Fibroblast of lung (primary cell): ENCODE measurements at regions not wholly inside any gene's neighbourhood (a gene's known extent, or its start where the extent isn't known, plus 50 kb on each side); places are given as distances from the start of the nearest gene placed in this dataset.
A peak's percentile ranks its signal among the peaks of the same experiment; 100 is the strongest.
"Not testable (repeated sequence)": the region's sequence is repeated elsewhere in the genome, so short reads cannot be mapped to it uniquely, and the experiment has no call there.

ENCODE experiments used
- DNase-seq, 2 donors: peaks; one replicate each; pipeline versions ENCODE4 v3.0.0 to v3.0.0-alpha.2; 2010; ENCODE audit warnings: low read depth in 2 of 2
- H2AFZ ChIP-seq: 2 replicates; pipeline ENCODE4 v1.5.1; 2012; ENCODE audit warnings: low read length, control low read depth, inconsistent platforms
- H3K27ac ChIP-seq: 2 replicates; pipeline ENCODE4 v1.5.1; 2011; ENCODE audit warnings: low read length, control low read depth; ENCODE audit not compliant: insufficient read depth
- H3K27me3 ChIP-seq: 2 replicates; pipeline ENCODE4 v1.5.1; 2011; ENCODE audit warnings: mild to moderate bottlenecking, low read length; ENCODE audit not compliant: control insufficient read depth, insufficient read depth
- H3K36me3 ChIP-seq: 2 replicates; pipeline ENCODE4 v1.5.1; 2011; ENCODE audit warnings: low read length; ENCODE audit not compliant: control insufficient read depth, insufficient read depth
- H3K4me1 ChIP-seq: 2 replicates; pipeline ENCODE4 v1.5.1; 2011; ENCODE audit warnings: low read length; ENCODE audit not compliant: control insufficient read depth, insufficient read depth; ENCODE audit errors: extremely low read depth
- H3K4me2 ChIP-seq: 2 replicates; pipeline ENCODE4 v1.5.1; 2011; ENCODE audit warnings: low read length, control low read depth; ENCODE audit not compliant: insufficient read depth; ENCODE audit errors: extremely low read depth
- H3K4me3 ChIP-seq, 4 experiments: fragments of 200-600 bp in 1 of 4; sonication (generic) in 1 of 4; replicated peaks in 1 of 4; 2 replicates each; pipeline ENCODE4 v1.5.1; 2011 to 2016; ENCODE audit warnings: low read length in 4 of 4, low read depth in 3 of 4, mild to moderate bottlenecking in 3 of 4, control low read depth in 2 of 4, inconsistent platforms in 1 of 4, mixed read lengths in 1 of 4; ENCODE audit not compliant: insufficient read depth in 1 of 4; ENCODE audit errors: control extremely low read depth in 1 of 4
- H3K79me2 ChIP-seq: 2 replicates; pipeline ENCODE4 v1.5.1; 2012; ENCODE audit warnings: mild to moderate bottlenecking, low read length, inconsistent platforms; ENCODE audit not compliant: control insufficient read depth, insufficient read depth
- H3K9ac ChIP-seq: 2 replicates; pipeline ENCODE4 v1.5.1; 2011; ENCODE audit warnings: mild to moderate bottlenecking, low read length, control low read depth; ENCODE audit not compliant: insufficient read depth
- H3K9me3 ChIP-seq: 2 replicates; pipeline ENCODE4 v1.5.1; 2012; ENCODE audit warnings: low read depth, low read length; ENCODE audit not compliant: control insufficient read depth, insufficient read depth
- H4K20me1 ChIP-seq: 2 replicates; pipeline ENCODE4 v1.5.1; 2011; ENCODE audit warnings: low read length; ENCODE audit not compliant: control insufficient read depth, insufficient read depth; ENCODE audit errors: extremely low read depth
- CTCF ChIP-seq, 2 donors: IDR thresholded peaks in 1 of 2; conservative IDR thresholded peaks in 1 of 2; 1 replicate in 1 of 2; 2 replicates in 1 of 2; pipeline ENCODE4 v1.5.1; 2011 to 2012; ENCODE audit warnings: low read length in 2 of 2, control low read depth in 1 of 2, inconsistent platforms in 1 of 2, low read depth in 1 of 2, mild to moderate bottlenecking in 1 of 2
- EZH2 ChIP-seq: IDR thresholded peaks from 2 replicates; pipeline ENCODE4 v1.5.1; 2012; ENCODE audit warnings: low read length, control low read depth, mild to moderate bottlenecking; ENCODE audit errors: missing control alignments

DNA sequence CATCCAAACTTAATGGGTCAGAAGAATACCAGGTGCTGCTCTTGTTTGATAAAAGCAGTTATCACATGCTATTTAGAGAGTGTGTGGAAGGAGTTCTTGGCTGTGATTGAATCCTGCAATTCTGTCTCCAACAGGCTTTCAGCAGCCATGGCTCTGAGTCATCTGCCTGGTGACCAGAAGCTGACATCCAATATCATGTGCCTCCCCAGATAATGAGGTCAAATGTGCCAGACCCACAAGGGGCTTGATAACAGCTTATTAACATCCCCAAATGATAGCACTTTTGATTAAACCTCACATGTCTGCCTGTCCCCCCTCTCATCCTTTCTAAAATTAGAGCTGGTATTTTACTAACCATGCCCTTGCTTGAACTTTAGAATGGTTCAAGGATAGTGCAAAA is 175.7 kb upstream of the PLN start:
- H2AFZ ChIP-seq: no peak overlapping the region
- H4K20me1 ChIP-seq: no peaks in the 10 kb centered on the region
- H3K79me2 ChIP-seq: no peaks in the 10 kb centered on the region
- DNase-seq: peak; percentile 63 to 67
- no peaks in the 10 kb centered on the region for H3K27me3 ChIP-seq
- no peak overlapping the region for H3K4me3 ChIP-seq
- no peaks in the 10 kb centered on the region for H3K9me3 ChIP-seq
- no peaks in the 10 kb centered on the region for H3K36me3 ChIP-seq
- no peak overlapping the region for H3K9ac ChIP-seq
- TF ChIP-seq CTCF (conservative IDR thresholded peaks at IDR 0.05 in 1 of 2, IDR thresholded peaks at IDR 0.05 in 1 of 2; ENCODE audit: low read depth in 1 of 2, low read length in 2 of 2): no peak
- TF ChIP-seq EZH2: no peak
- no peak overlapping the region for H3K4me2 ChIP-seq
- no peaks in the 10 kb centered on the region for H3K4me1 ChIP-seq
- H3K27ac ChIP-seq: no peak overlapping the region

DNA sequence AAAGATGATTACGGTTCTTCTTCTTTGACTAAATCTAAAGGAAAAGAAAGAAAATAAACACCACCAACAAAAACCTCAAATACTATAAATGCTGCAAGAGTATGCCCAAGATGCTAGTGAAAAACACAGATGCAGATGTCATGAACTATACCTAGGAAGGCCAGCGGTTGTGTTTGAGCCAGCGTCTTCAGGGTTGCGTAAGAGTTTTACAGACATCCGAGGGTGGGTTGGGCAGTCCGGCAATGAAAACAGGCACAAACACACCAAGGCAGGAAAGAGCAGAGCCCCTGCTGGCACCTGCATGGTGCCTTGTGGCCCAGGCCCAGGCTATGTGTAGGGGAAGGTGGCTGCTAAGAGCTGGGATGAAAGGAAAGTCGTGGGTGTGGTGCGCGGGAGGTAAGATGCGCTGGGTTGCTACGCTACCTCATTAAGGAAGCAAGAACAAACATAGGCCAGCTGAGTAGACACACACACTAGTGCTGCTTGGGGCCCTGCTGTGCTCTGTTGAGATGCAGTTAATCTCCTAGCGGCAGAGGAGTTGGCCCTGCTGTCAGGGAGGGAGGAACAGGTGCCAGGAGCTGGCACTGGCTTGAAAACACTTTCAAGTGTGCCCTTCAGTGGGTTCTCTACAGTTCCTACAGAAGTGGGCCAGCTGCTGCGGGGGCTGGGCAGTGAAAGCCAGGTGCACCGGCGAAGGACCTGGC is 170.2 kb upstream of the PLN start:
- Histone ChIP-seq H3K4me1 (no peaks in the 10 kb centered on the region), H2AFZ (no peak overlapping the region), H3K4me3 (no peak overlapping the region), H3K9me3 (no peaks in the 10 kb centered on the region), H3K27me3 (no peaks in the 10 kb centered on the region), H3K27ac (no peak overlapping the region), H4K20me1 (no peaks in the 10 kb centered on the region), H3K9ac (no peak overlapping the region), H3K4me2 (no peak overlapping the region), H3K36me3 (no peaks in the 10 kb centered on the region), H3K79me2 (no peaks in the 10 kb centered on the region)
- DNase-seq: no peak
- TF ChIP-seq CTCF (conservative IDR thresholded peaks at IDR 0.05 in 1 of 2, IDR thresholded peaks at IDR 0.05 in 1 of 2; ENCODE audit: low read depth in 1 of 2, low read length in 2 of 2): no peak
- TF ChIP-seq EZH2: no peak

- not testable (repeated sequence) for H3K9me3 ChIP-seq
These were observed 167.5 kb upstream of the PLN start for GRCh38 chr6:118380620-118381019.

More at GRCh38 chr6:118380620-118381019, 167.5 kb upstream of the PLN start:
- not testable (repeated sequence) for H3K79me2 ChIP-seq, H3K36me3 ChIP-seq, H3K4me2 ChIP-seq, H3K4me1 ChIP-seq, H3K9ac ChIP-seq, H3K27ac ChIP-seq, H2AFZ ChIP-seq, H3K4me3 ChIP-seq, H3K27me3 ChIP-seq, H4K20me1 ChIP-seq, DNase-seq
